B cell (primary cell): ENCODE measurements at regions not wholly inside any gene's neighbourhood (a gene's known extent, or its start where the extent isn't known, plus 50 kb on each side); places are given as distances from the start of the nearest gene placed in this dataset.

ENCODE experiments used
- ATAC-seq: fragments of 200-7000 bp; cut with Tn5 transposase; one replicate; pipeline ENCODE4 v1.10.0; 2021; ENCODE audit warnings: low read depth, mild to moderate bottlenecking, moderate number of reproducible peaks, moderate library complexity
- CTCF ChIA-PET: fragments of 350-600 bp; sonication (Branson Sonifier 250); formaldehyde crosslinking; loops from one replicate; lab custom pipeline; 2021; ENCODE audit warnings: antibody characterized with exemption, inconsistent platforms; lab: Charles Lee
- POLR2A ChIA-PET: fragments of 350-600 bp; sonication (Branson Sonifier 250); formaldehyde crosslinking; loops from one replicate; lab custom pipeline; 2021; ENCODE audit warnings: antibody characterized with exemption; lab: Charles Lee
- DNase-seq: peaks from one replicate; pipeline ENCODE4 v3.0.0; 2013
- H2AFZ ChIP-seq: 2 replicates; pipeline ENCODE4 v1.6.1; 2012; ENCODE audit warnings: mild to moderate bottlenecking, low read depth, low read length; ENCODE audit not compliant: insufficient read depth, poor library complexity, severe bottlenecking
- H3K27ac ChIP-seq, 2 donors: 1 replicate in 1 of 2; 2 replicates in 1 of 2; pipeline ENCODE4 v1.5.1; 2012 to 2013; ENCODE audit warnings: low read length in 2 of 2, mild to moderate bottlenecking in 2 of 2, moderate library complexity in 1 of 2
- H3K27me3 ChIP-seq, 4 experiments: fragments of 200-600 bp in 1 of 4; sonication (generic) in 1 of 4; replicated peaks in 1 of 4; 1 replicate in 2 of 4; 2 replicates in 2 of 4; pipeline versions ENCODE4 v1.6.1 to v1.7.0; 2013 to 2016; ENCODE audit warnings: low read length in 3 of 4, mild to moderate bottlenecking in 2 of 4, mixed read lengths in 1 of 4, moderate library complexity in 1 of 4; ENCODE audit not compliant: insufficient read depth in 4 of 4, control insufficient read depth in 3 of 4; ENCODE audit errors: control extremely low read depth in 1 of 4
- H3K36me3 ChIP-seq, 2 experiments: replicated peaks in 1 of 2; 1 replicate in 1 of 2; 2 replicates in 1 of 2; pipeline versions ENCODE4 v1.6.1 to v1.7.1; 2013; ENCODE audit warnings: low read length in 1 of 2; ENCODE audit not compliant: insufficient read depth in 2 of 2, control insufficient read depth in 1 of 2; ENCODE audit errors: control extremely low read depth in 1 of 2, extremely low read depth in 1 of 2
- H3K4me1 ChIP-seq, 2 donors: fragments of 200-600 bp in 1 of 2; sonication (generic) in 1 of 2; 1 replicate in 1 of 2; 2 replicates in 1 of 2; pipeline versions ENCODE4 v1.5.1 to v1.6.1; 2013 to 2017; ENCODE audit warnings: low read length in 2 of 2; ENCODE audit not compliant: control insufficient read depth in 2 of 2, insufficient read depth in 2 of 2
- H3K4me2 ChIP-seq: replicated peaks from 2 replicates; pipeline ENCODE3; 2012; ENCODE audit warnings: mild to moderate bottlenecking, low read depth, low read length; ENCODE audit not compliant: poor library complexity, severe bottlenecking
- H3K4me3 ChIP-seq, 5 experiments: fragments of 200-600 bp in 1 of 5; sonication (generic) in 1 of 5; 1 replicate in 3 of 5; 2 replicates in 2 of 5; pipeline versions ENCODE4 v1.5.1 to v1.7.0; 2011 to 2016; ENCODE audit warnings: low read length in 4 of 5, mild to moderate bottlenecking in 4 of 5, low read depth in 2 of 5, control low read depth in 1 of 5, moderate library complexity in 1 of 5; ENCODE audit not compliant: insufficient read depth in 1 of 5; ENCODE audit errors: control extremely low read depth in 1 of 5, extremely low read depth in 1 of 5
- H3K79me2 ChIP-seq: fragments of 200-600 bp; sonication (generic); one replicate; pipeline ENCODE4 v1.6.0; 2016; ENCODE audit warnings: low read length; ENCODE audit not compliant: control insufficient read depth, insufficient read depth
- H3K9ac ChIP-seq: fragments of 200-600 bp; sonication (generic); 2 replicates; pipeline ENCODE4 v1.6.1; 2017; ENCODE audit warnings: mild to moderate bottlenecking, low read length, moderate library complexity
- H3K9me3 ChIP-seq, 3 donors: one replicate each; pipeline versions ENCODE4 v1.6.1 to v1.7.1; 2013; ENCODE audit warnings: low read length in 2 of 3; ENCODE audit not compliant: control insufficient read depth in 2 of 3, insufficient read depth in 1 of 3; ENCODE audit errors: control extremely low read depth in 1 of 3
- H4K20me1 ChIP-seq: 2 replicates; pipeline ENCODE4 v1.6.0; 2012; ENCODE audit warnings: mild to moderate bottlenecking, low read length; ENCODE audit not compliant: insufficient read depth, control insufficient read depth, poor library complexity, severe bottlenecking
- H3K27ac Mint-ChIP-seq: one replicate; pipeline ENCODE4 v1.8.0; 2021; ENCODE audit warnings: mixed read lengths
- H3K27me3 Mint-ChIP-seq: one replicate; pipeline ENCODE4 v1.8.0; 2021; ENCODE audit warnings: mixed read lengths
- H3K4me1 Mint-ChIP-seq: one replicate; pipeline ENCODE4 v1.8.0; 2021; ENCODE audit warnings: mixed read lengths
- H3K4me3 Mint-ChIP-seq: one replicate; pipeline ENCODE4 v1.8.0; 2021; ENCODE audit warnings: mixed read lengths
- H3K9me3 Mint-ChIP-seq: one replicate; pipeline ENCODE4 v1.8.0; 2022; ENCODE audit warnings: mixed read lengths; ENCODE audit not compliant: insufficient read depth
- EZH2 ChIP-seq: IDR thresholded peaks from 2 replicates; pipeline ENCODE4 v1.6.1; 2012; ENCODE audit warnings: borderline replicate concordance, low read depth, mild to moderate bottlenecking, moderate library complexity, low read length; ENCODE audit not compliant: insufficient read depth, poor library complexity, severe bottlenecking
- WGBS: methylation state at CpG from one replicate; pipeline ENCODE4 v1.1.5; 2013; ENCODE audit warnings: missing lambda C conversion rate; ENCODE audit not compliant: insufficient coverage; 5-methylcytosine and 5-hydroxymethylcytosine counted together
- intact Hi-C: fragments of 100-400 bp; cut with micrococcal nuclease; formaldehyde crosslinking; loops from one replicate; pipeline ENCODE4 v1.10.0; 2022
- TF ChIP-seq, protein P1 (sequence below): fragments of 200-600 bp; IDR thresholded peaks from one replicate; pipeline ENCODE4 v1.8.0; 2022; ENCODE audit warnings: antibody characterized with exemption, mild to moderate bottlenecking

- Histone ChIP-seq H3K79me2 (no peaks in the 10 kb centered on the region), H3K9ac (no peak overlapping the region), H2AFZ (no peak overlapping the region), H3K4me2 (no peak overlapping the region), H4K20me1 (no peaks in the 10 kb centered on the region), H3K4me3 (no peak overlapping the region), H3K9me3 (no peaks in the 10 kb centered on the region), H3K4me1 (no peaks in the 10 kb centered on the region), H3K27me3 (no peaks in the 10 kb centered on the region), H3K36me3 (no peaks in the 10 kb centered on the region), H3K27ac (no peak overlapping the region)
- Mint-ChIP-seq H3K4me1 (no peaks in the 10 kb centered on the region), H3K27me3 (no peaks in the 10 kb centered on the region), H3K9me3 (peaks cover 5% of the 10 kb centered on the region), H3K4me3 (no peak overlapping the region), H3K27ac (no peak overlapping the region)
- ATAC-seq (no peak), DNase-seq (no peak)
- intact Hi-C loops = no loop called here
- CTCF ChIA-PET = no interaction called here
- POLR2A ChIA-PET = no interaction called here
- TF ChIP-seq, protein P1, sequence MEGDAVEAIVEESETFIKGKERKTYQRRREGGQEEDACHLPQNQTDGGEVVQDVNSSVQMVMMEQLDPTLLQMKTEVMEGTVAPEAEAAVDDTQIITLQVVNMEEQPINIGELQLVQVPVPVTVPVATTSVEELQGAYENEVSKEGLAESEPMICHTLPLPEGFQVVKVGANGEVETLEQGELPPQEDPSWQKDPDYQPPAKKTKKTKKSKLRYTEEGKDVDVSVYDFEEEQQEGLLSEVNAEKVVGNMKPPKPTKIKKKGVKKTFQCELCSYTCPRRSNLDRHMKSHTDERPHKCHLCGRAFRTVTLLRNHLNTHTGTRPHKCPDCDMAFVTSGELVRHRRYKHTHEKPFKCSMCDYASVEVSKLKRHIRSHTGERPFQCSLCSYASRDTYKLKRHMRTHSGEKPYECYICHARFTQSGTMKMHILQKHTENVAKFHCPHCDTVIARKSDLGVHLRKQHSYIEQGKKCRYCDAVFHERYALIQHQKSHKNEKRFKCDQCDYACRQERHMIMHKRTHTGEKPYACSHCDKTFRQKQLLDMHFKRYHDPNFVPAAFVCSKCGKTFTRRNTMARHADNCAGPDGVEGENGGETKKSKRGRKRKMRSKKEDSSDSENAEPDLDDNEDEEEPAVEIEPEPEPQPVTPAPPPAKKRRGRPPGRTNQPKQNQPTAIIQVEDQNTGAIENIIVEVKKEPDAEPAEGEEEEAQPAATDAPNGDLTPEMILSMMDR = no peak
- TF ChIP-seq EZH2 = no peak
These were observed 364.5 kb downstream of the MTRR start for GRCh38 chr5:8233479-8233878.

DNA sequence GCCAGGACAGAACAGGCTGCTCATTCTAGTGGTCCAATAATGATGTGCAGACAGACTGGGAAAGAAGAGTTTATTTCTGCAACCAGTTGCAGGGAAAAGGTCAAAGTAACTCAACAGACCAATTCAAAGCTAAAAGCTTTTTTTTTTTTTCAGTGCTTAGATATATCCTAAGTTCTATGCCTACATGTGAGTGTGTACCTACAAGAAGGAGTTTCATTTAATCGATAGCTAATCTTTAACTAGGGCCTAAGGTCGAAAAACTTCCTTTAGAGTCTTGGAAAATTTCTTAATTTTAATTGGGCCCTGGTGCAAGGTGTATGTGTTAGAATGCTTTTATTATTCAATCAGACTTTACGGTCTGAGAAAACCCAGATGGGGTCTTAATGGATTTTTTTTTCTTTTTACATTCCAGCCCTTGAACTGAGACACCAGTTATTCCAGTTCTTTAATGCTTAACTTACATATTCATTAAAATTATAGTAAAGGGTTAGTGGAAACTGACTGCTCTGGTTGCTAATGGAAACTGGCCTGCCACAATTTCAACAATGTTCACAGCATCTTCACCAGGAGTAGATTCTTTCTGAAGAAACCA lies 365.3 kb downstream of the MTRR start:
- Mint-ChIP-seq H3K4me1 (no peaks in the 10 kb centered on the region), H3K27ac (no peak overlapping the region), H3K27me3 (no peaks in the 10 kb centered on the region), H3K9me3 (peaks cover 5% of the 10 kb centered on the region), H3K4me3 (no peak overlapping the region)
- no peaks in the 10 kb centered on the region for H3K27me3 ChIP-seq
- no peaks in the 10 kb centered on the region for H3K36me3 ChIP-seq
- H3K4me3 ChIP-seq = no peak overlapping the region
- TF ChIP-seq, protein P1 = no peak
- TF ChIP-seq EZH2 = no peak
- no CpG with 5 or more reads among the region's 3 CpGs for WGBS
- H3K4me2 ChIP-seq = no peak overlapping the region
- ATAC-seq (no peak), DNase-seq (no peak)
- H3K27ac ChIP-seq = no peak overlapping the region
- H3K79me2 ChIP-seq = no peaks in the 10 kb centered on the region
- H3K4me1 ChIP-seq = no peaks in the 10 kb centered on the region
- no peak overlapping the region for H2AFZ ChIP-seq
- H3K9me3 ChIP-seq = no peaks in the 10 kb centered on the region
- ChIA-PET CTCF (no interaction called here), POLR2A (no interaction called here)
- H3K9ac ChIP-seq = no peak overlapping the region
- intact Hi-C loops = no loop called here
- no peaks in the 10 kb centered on the region for H4K20me1 ChIP-seq
